Smooth muscle cell (in vitro differentiated cells): ENCODE measurements at regions not wholly inside any gene's neighbourhood (a gene's known extent, or its start where the extent isn't known, plus 50 kb on each side); places are given as distances from the start of the nearest gene placed in this dataset.

Experiments
- DNase-seq: peaks from one replicate; lab custom pipeline; 2025; ENCODE audit not compliant: unreplicated experiment; lab: John Stamatoyannopoulos, UW
- H2AFZ ChIP-seq: fragments of 200-600 bp; sonication (generic); 2 replicates; pipeline ENCODE4 v1.6.0; 2016; ENCODE audit warnings: antibody characterized with exemption, low read depth, mild to moderate bottlenecking
- H3F3A ChIP-seq: fragments of 200-600 bp; sonication (generic); 2 replicates; pipeline ENCODE4 v1.6.0; 2017; ENCODE audit warnings: antibody characterized with exemption, low read depth
- H3K27ac ChIP-seq: fragments of 200-600 bp; sonication (generic); 2 replicates; pipeline ENCODE4 v1.5.1; 2016; ENCODE audit warnings: low read depth, mild to moderate bottlenecking
- H3K27me3 ChIP-seq: fragments of 200-600 bp; sonication (generic); 2 replicates; pipeline ENCODE4 v1.6.1; 2016; ENCODE audit warnings: low read depth, mild to moderate bottlenecking
- H3K36me3 ChIP-seq: fragments of 200-600 bp; sonication (generic); 2 replicates; pipeline ENCODE4 v1.5.1; 2016; ENCODE audit warnings: low read depth
- H3K4me1 ChIP-seq: fragments of 200-600 bp; sonication (generic); 2 replicates; pipeline ENCODE4 v1.5.1; 2016; ENCODE audit warnings: low read depth
- H3K4me2 ChIP-seq: fragments of 200-600 bp; sonication (generic); 2 replicates; pipeline ENCODE4 v1.6.0; 2016; ENCODE audit warnings: mild to moderate bottlenecking
- H3K4me3 ChIP-seq: fragments of 200-600 bp; sonication (generic); 2 replicates; pipeline ENCODE4 v1.5.1; 2016; ENCODE audit warnings: mild to moderate bottlenecking
- H3K79me2 ChIP-seq: fragments of 200-600 bp; sonication (generic); 2 replicates; pipeline ENCODE4 v1.6.0; 2016; ENCODE audit warnings: low read depth, mild to moderate bottlenecking
- H3K9ac ChIP-seq: fragments of 200-600 bp; sonication (generic); 2 replicates; pipeline ENCODE4 v1.6.0; 2016; ENCODE audit warnings: low read depth
- H3K9me3 ChIP-seq: fragments of 200-600 bp; sonication (generic); replicated peaks from 2 replicates; pipeline ENCODE4 v1.5.1; 2016; ENCODE audit warnings: low read depth
- H4K20me1 ChIP-seq: fragments of 200-600 bp; sonication (generic); 2 replicates; pipeline ENCODE4 v1.6.0; 2016; ENCODE audit warnings: low read depth
- CTCF ChIP-seq: fragments of 200-600 bp; sonication (generic); IDR thresholded peaks from 2 replicates; pipeline ENCODE4 v1.5.1; 2017; ENCODE audit warnings: borderline replicate concordance, mild to moderate bottlenecking, antibody characterized with exemption; ENCODE audit not compliant: insufficient read depth, poor library complexity, severe bottlenecking
- WGBS: methylation state at CpG from one replicate; pipeline ENCODE4 v1.1.7; 2016; ENCODE audit warnings: low lambda C conversion rate; 5-methylcytosine and 5-hydroxymethylcytosine counted together

DNA sequence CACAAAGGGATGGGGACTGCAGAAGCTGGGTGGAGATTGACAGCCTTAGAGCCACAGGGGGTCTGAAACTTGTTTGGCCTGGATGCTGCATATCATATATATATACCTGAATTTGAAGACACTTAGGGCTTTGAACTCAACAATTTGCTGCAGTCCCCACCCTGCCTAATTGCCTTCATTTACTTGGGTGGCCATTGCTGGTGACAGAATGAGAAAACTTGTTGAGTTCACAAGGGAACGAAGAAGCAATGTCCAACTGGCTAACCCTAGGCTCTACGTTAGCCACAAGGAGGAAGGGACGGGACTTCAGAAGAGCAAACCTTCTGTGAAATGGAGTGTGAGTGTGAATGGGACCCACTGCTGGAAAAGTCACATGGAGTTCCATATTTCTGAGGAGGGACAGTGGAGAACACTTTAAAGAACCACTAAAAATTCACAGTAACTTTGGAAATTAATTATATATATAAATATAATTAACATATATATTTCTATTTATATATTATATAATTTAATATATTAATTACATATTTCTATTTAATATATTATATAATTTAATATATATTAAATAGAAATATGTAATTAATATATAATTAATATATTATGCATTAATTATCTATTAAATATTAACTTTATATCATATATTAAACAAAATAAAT, 215.3 kb upstream of the SOX9 start:
- Histone ChIP-seq H3K9ac (no peak overlapping the region), H2AFZ (no peak overlapping the region), H3K4me1 (no peaks in the 10 kb centered on the region), H3K27me3 (no peaks in the 10 kb centered on the region), H3K9me3 (no peaks in the 10 kb centered on the region), H4K20me1 (no peaks in the 10 kb centered on the region), H3K79me2 (no peaks in the 10 kb centered on the region), H3K27ac (no peak overlapping the region), H3K4me3 (no peak overlapping the region), H3K36me3 (no peaks in the 10 kb centered on the region), H3F3A (no peaks in the 10 kb centered on the region), H3K4me2 (no peak overlapping the region)
- WGBS, result 60% methylated on average over 3 of the region's 3 CpGs
- no peak for DNase-seq
- no peak for TF ChIP-seq CTCF

- H3K79me2 ChIP-seq, result no peaks in the 10 kb centered on the region
- no peaks in the 10 kb centered on the region for H3K27me3 ChIP-seq
- H3K4me1 ChIP-seq, result no peaks in the 10 kb centered on the region
- no peak for TF ChIP-seq CTCF
- H2AFZ ChIP-seq, result no peak overlapping the region
- no peaks in the 10 kb centered on the region for H3F3A ChIP-seq
- no peak overlapping the region for H3K9ac ChIP-seq
- H3K4me2 ChIP-seq, result no peak overlapping the region
- H4K20me1 ChIP-seq, result no peaks in the 10 kb centered on the region
- WGBS, result 59% methylated on average over 5 of the region's 5 CpGs
- H3K27ac ChIP-seq, result no peak overlapping the region
- H3K36me3 ChIP-seq, result no peaks in the 10 kb centered on the region
- H3K4me3 ChIP-seq, result no peak overlapping the region
- DNase-seq, result no peak
- H3K9me3 ChIP-seq, result no peaks in the 10 kb centered on the region
Observed at GRCh38 chr17:71909155-71909554, 211.7 kb upstream of the SOX9 start.

DNA sequence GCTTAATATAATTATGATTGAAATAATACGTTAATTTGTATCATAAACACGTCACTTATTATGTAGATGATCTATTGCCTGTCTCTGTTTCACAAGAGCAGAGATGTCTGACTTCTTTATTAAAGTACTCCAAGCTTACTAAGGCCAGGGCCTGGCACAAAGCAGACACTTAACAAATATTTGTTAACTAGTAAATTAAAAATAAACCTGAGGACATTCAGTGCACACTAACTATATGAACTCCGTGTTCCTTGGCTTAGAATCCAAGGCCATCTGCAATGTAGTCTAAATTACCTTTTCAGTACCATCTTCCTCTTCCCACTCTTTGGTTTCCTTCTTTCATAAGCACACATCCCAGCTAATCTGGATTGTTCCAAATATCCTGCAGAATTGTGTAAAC, 210.8 kb upstream of the SOX9 start:
- Histone ChIP-seq H3K9ac (no peak overlapping the region), H3F3A (no peaks in the 10 kb centered on the region), H3K27me3 (no peaks in the 10 kb centered on the region), H2AFZ (no peak overlapping the region), H3K27ac (no peak overlapping the region), H3K79me2 (no peaks in the 10 kb centered on the region), H4K20me1 (no peaks in the 10 kb centered on the region), H3K36me3 (no peaks in the 10 kb centered on the region), H3K4me1 (no peaks in the 10 kb centered on the region), H3K4me3 (no peak overlapping the region), H3K9me3 (no peaks in the 10 kb centered on the region), H3K4me2 (no peak overlapping the region)
- no peak for DNase-seq
- WGBS, result 89% methylated on average over 3 of the region's 3 CpGs
- no peak for TF ChIP-seq CTCF

DNA sequence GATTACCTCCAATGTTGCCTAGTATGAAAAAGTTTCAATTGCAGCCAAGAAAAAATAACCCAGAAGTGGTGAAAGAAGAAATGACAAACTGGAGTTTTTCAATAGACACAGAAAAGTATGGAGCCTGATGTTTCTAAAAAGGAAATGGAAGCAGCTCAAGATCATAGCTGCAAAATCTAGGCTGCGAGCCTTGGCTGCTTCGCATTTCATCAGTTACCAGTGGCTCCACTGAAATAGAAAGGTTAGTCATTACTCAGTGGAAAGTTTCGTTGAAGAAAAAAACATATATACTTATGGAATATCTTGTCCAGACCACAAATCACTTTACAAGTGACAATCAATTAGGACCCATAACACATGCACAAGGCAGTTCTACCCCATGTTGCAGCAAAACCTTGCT, 206.8 kb upstream of the SOX9 start:
- Histone ChIP-seq H3K9me3 (no peaks in the 10 kb centered on the region), H3F3A (no peaks in the 10 kb centered on the region), H3K4me1 (no peaks in the 10 kb centered on the region), H3K79me2 (no peaks in the 10 kb centered on the region), H3K4me2 (no peak overlapping the region), H3K4me3 (no peak overlapping the region), H3K27ac (no peak overlapping the region), H2AFZ (no peak overlapping the region), H4K20me1 (no peaks in the 10 kb centered on the region), H3K36me3 (no peaks in the 10 kb centered on the region), H3K9ac (no peak overlapping the region), H3K27me3 (no peaks in the 10 kb centered on the region)
- WGBS, result 80% methylated on average over 3 of the region's 3 CpGs
- TF ChIP-seq CTCF, result no peak
- no peak for DNase-seq
